Neural cell (in vitro differentiated cells): ENCODE measurements at regions not wholly inside any gene's neighbourhood (a gene's known extent, or its start where the extent isn't known, plus 50 kb on each side); places are given as distances from the start of the nearest gene placed in this dataset.

Source experiments
- H2AFZ ChIP-seq: fragments of 200-600, 300-800 bp; sonication (generic), shearing (Covaris generic); 2 replicates; pipeline ENCODE4 v1.6.0; 2014; ENCODE audit warnings: low read depth, mild to moderate bottlenecking, antibody characterized with exemption, low read length, moderate library complexity
- H3F3A ChIP-seq: fragments of 200-600 bp; shearing (Covaris generic); 2 replicates; pipeline ENCODE4 v1.6.1; 2016; ENCODE audit warnings: mild to moderate bottlenecking, moderate library complexity, mixed read lengths, antibody characterized with exemption, low read length; ENCODE audit not compliant: insufficient read depth, poor library complexity, severe bottlenecking
- H3K27ac ChIP-seq: fragments of 200-600, 300-800 bp; sonication (generic), shearing (Covaris generic); 2 replicates; pipeline ENCODE4 v1.5.1; 2014; ENCODE audit warnings: mild to moderate bottlenecking, low read length, moderate library complexity
- H3K27me3 ChIP-seq: fragments of 300-800, 200-600 bp; sonication (generic), shearing (Covaris generic); 2 replicates; pipeline ENCODE4 v1.6.0; 2014; ENCODE audit warnings: mild to moderate bottlenecking, low read depth, low read length, moderate library complexity; ENCODE audit not compliant: insufficient read depth
- H3K36me3 ChIP-seq: fragments of 300-800, 200-600 bp; sonication (generic), shearing (Covaris generic); 2 replicates; pipeline ENCODE4 v1.5.1; 2014; ENCODE audit warnings: mild to moderate bottlenecking, antibody characterized with exemption, low read length, moderate library complexity; ENCODE audit not compliant: insufficient read depth
- H3K4me2 ChIP-seq: fragments of 300-800, 200-600 bp; sonication (generic), shearing (Covaris generic); 2 replicates; pipeline ENCODE4 v1.6.0; 2014; ENCODE audit warnings: mild to moderate bottlenecking, low read length
- H3K4me3 ChIP-seq: fragments of 300-800, 200-600 bp; sonication (generic), shearing (Covaris generic); 2 replicates; pipeline ENCODE4 v1.5.1; 2014; ENCODE audit warnings: mild to moderate bottlenecking, low read length, moderate library complexity
- H3K79me2 ChIP-seq: fragments of 200-600 bp; shearing (Covaris generic); replicated peaks from 2 replicates; pipeline ENCODE4 v1.6.0; 2014; ENCODE audit warnings: mild to moderate bottlenecking, low read length, moderate library complexity; ENCODE audit not compliant: insufficient read depth
- H3K9ac ChIP-seq: fragments of 300-800, 200-600 bp; sonication (generic), shearing (Covaris generic); 2 replicates; pipeline ENCODE4 v1.6.1; 2016; ENCODE audit warnings: mild to moderate bottlenecking, low read length, mixed read lengths
- H3K9me2 ChIP-seq: fragments of 200-600 bp; shearing (Covaris generic); 2 replicates; pipeline ENCODE4 v1.6.1; 2016; ENCODE audit warnings: mild to moderate bottlenecking, low read length, mixed read lengths; ENCODE audit not compliant: insufficient read depth
- H3K9me3 ChIP-seq: fragments of 200-600, 300-800 bp; sonication (generic), shearing (Covaris generic); 2 replicates; pipeline ENCODE4 v1.6.1; 2016; ENCODE audit warnings: mild to moderate bottlenecking, mixed run types, low read length, moderate library complexity, mixed read lengths
- H4K20me1 ChIP-seq: fragments of 200-600 bp; shearing (Covaris generic); 2 replicates; pipeline ENCODE4 v1.6.1; 2016; ENCODE audit warnings: mild to moderate bottlenecking, mixed run types; ENCODE audit not compliant: insufficient read depth
- CTCF ChIP-seq: fragments of 450-650 bp; IDR thresholded peaks from 2 replicates; pipeline ENCODE4 v1.5.1; 2014; ENCODE audit warnings: antibody characterized with exemption, mild to moderate bottlenecking, moderate library complexity; ENCODE audit not compliant: poor library complexity, severe bottlenecking
- EP300 ChIP-seq: fragments of 450-650 bp; conservative IDR thresholded peaks from 2 replicates; pipeline ENCODE4 v1.6.1; 2014; ENCODE audit warnings: antibody characterized with exemption, mild to moderate bottlenecking, moderate library complexity; ENCODE audit not compliant: poor library complexity, severe bottlenecking
- EZH2 ChIP-seq: fragments of 200-600, 300-800 bp; shearing (Covaris generic), sonication (generic); IDR thresholded peaks from 2 replicates; pipeline ENCODE4 v1.6.1; 2014; ENCODE audit warnings: antibody characterized with exemption, low read length, borderline replicate concordance, mild to moderate bottlenecking; ENCODE audit not compliant: insufficient read depth, poor library complexity, severe bottlenecking
- MXI1 ChIP-seq: fragments of 450-650 bp; conservative IDR thresholded peaks from 2 replicates; pipeline ENCODE4 v1.6.1; 2014; ENCODE audit warnings: antibody characterized with exemption, mild to moderate bottlenecking; ENCODE audit not compliant: poor library complexity, severe bottlenecking
- POLR2AphosphoS5 ChIP-seq: IDR thresholded peaks from 2 replicates; pipeline ENCODE4 v1.6.1; 2012
- RAD21 ChIP-seq: fragments of 450-650 bp; conservative IDR thresholded peaks from 2 replicates; pipeline ENCODE4 v1.6.1; 2014; ENCODE audit warnings: antibody characterized with exemption, mild to moderate bottlenecking, moderate library complexity
- REST ChIP-seq: IDR thresholded peaks from 2 replicates; pipeline ENCODE4 v1.6.1; 2012; ENCODE audit warnings: borderline replicate concordance
- SMC3 ChIP-seq: fragments of 450-650 bp; conservative IDR thresholded peaks from 2 replicates; pipeline ENCODE4 v1.6.1; 2014; ENCODE audit warnings: antibody characterized with exemption, mild to moderate bottlenecking, moderate library complexity; ENCODE audit not compliant: poor library complexity

- no peak overlapping the region for H3K4me2 ChIP-seq
- no peak overlapping the region for H3K9ac ChIP-seq
- no peaks in the 10 kb centered on the region for H3K27me3 ChIP-seq
- no peaks in the 10 kb centered on the region for H3K79me2 ChIP-seq
- TF ChIP-seq EZH2 (no peak), MXI1 (no peak), POLR2AphosphoS5 (no peak), SMC3 (no peak), EP300 (no peak), CTCF (no peak)
- H3K27ac ChIP-seq = no peak overlapping the region
- H3K9me3 ChIP-seq = no peaks in the 10 kb centered on the region
- no peaks in the 10 kb centered on the region for H3K36me3 ChIP-seq
- no peaks in the 10 kb centered on the region for H4K20me1 ChIP-seq
- H3K4me3 ChIP-seq = no peak overlapping the region
- peaks cover 2% of the 10 kb centered on the region for H3F3A ChIP-seq
- no peak overlapping the region for H2AFZ ChIP-seq
- no peaks in the 10 kb centered on the region for H3K9me2 ChIP-seq
Measured at GRCh38 chr10:78349165-78349516, 315.5 kb downstream of the RPS24 start.

GRCh38 chr10:78349911-78350663, 316.4 kb downstream of the RPS24 start:
- no peaks in the 10 kb centered on the region for H4K20me1 ChIP-seq
- TF ChIP-seq SMC3 (no peak), REST (no peak), POLR2AphosphoS5 (no peak)
- H3K9me3 ChIP-seq = no peaks in the 10 kb centered on the region
- no peaks in the 10 kb centered on the region for H3K9me2 ChIP-seq
- no peak overlapping the region for H3K27ac ChIP-seq
- H3K9ac ChIP-seq = no peak overlapping the region
- no peak overlapping the region for H3K4me3 ChIP-seq
- H3K27me3 ChIP-seq = no peaks in the 10 kb centered on the region
- no peak overlapping the region for H2AFZ ChIP-seq
- H3K4me2 ChIP-seq = no peak overlapping the region
- no peaks in the 10 kb centered on the region for H3K36me3 ChIP-seq
- peaks cover 2% of the 10 kb centered on the region for H3F3A ChIP-seq
- H3K79me2 ChIP-seq = no peaks in the 10 kb centered on the region

- Histone ChIP-seq H3K36me3 (no peaks in the 10 kb centered on the region), H3K4me3 (no peak overlapping the region), H3K9me2 (no peaks in the 10 kb centered on the region), H3K79me2 (no peaks in the 10 kb centered on the region), H4K20me1 (no peaks in the 10 kb centered on the region), H3F3A (peaks cover 2% of the 10 kb centered on the region), H3K4me2 (no peak overlapping the region), H3K27me3 (no peaks in the 10 kb centered on the region), H2AFZ (no peak overlapping the region), H3K9ac (no peak overlapping the region), H3K9me3 (no peaks in the 10 kb centered on the region), H3K27ac (no peak overlapping the region)
- no peak for TF ChIP-seq CTCF
- no peak for TF ChIP-seq REST
- TF ChIP-seq EP300 = no peak
- TF ChIP-seq SMC3 = no peak
- no peak for TF ChIP-seq RAD21
- no peak for TF ChIP-seq EZH2
Measured at GRCh38 chr10:78351283-78351682, 317.6 kb downstream of the RPS24 start.
